Gastrocnemius medialis (tissue), 4 donors: ENCODE measurements at regions not wholly inside any gene's neighbourhood (a gene's known extent, or its start where the extent isn't known, plus 50 kb on each side); places are given as distances from the start of the nearest gene placed in this dataset.

Experiments
- CTCF ChIP-seq, 5 experiments: fragments of 450-650 bp in 3 of 5; fragments of 200-600 bp in 2 of 5; sonication (generic) in 2 of 5; IDR thresholded peaks in 4 of 5; conservative IDR thresholded peaks in 1 of 5; 1 replicate in 4 of 5; 2 replicates in 1 of 5; pipeline ENCODE4 v1.5.1; 2016 to 2019; ENCODE audit warnings: antibody characterized with exemption in 5 of 5, mild to moderate bottlenecking in 3 of 5, moderate library complexity in 3 of 5
- POLR2A ChIP-seq, 2 donors: fragments of 450-650 bp; IDR thresholded peaks; one replicate each; pipeline ENCODE4 v1.6.1; 2017; ENCODE audit warnings: antibody characterized with exemption in 2 of 2, mild to moderate bottlenecking in 2 of 2, moderate library complexity in 2 of 2

GRCh38 chr9:89718651-89719050 is 113.8 kb downstream of the GADD45G start:
- TF ChIP-seq CTCF (IDR thresholded peaks at IDR 0.05 in 4 of 5, conservative IDR thresholded peaks at IDR 0.05 in 1 of 5) (no peak), POLR2A (IDR thresholded peaks at IDR 0.05) (no peak)
